Neural crest cell (in vitro differentiated cells): ENCODE measurements at regions not wholly inside any gene's neighbourhood (a gene's known extent, or its start where the extent isn't known, plus 50 kb on each side); places are given as distances from the start of the nearest gene placed in this dataset.

Source experiments
- DNase-seq: peaks from one replicate; pipeline ENCODE4 v3.0.0; 2021; ENCODE audit warnings: low read depth, mixed read lengths, low spot score
- H3K27ac Mint-ChIP-seq: one replicate; pipeline ENCODE4 v1.8.0; 2021; ENCODE audit warnings: mild to moderate bottlenecking, mixed read lengths; ENCODE audit not compliant: unreplicated experiment
- H3K27me3 Mint-ChIP-seq: 2 replicates; pipeline ENCODE4 v1.8.0; 2021; ENCODE audit warnings: low read depth, mild to moderate bottlenecking, mixed read lengths
- H3K36me3 Mint-ChIP-seq: 2 replicates; pipeline ENCODE4 v1.8.0; 2021; ENCODE audit warnings: low read depth, mild to moderate bottlenecking, mixed read lengths
- H3K4me1 Mint-ChIP-seq: 2 replicates; pipeline ENCODE4 v1.8.0; 2021; ENCODE audit warnings: mixed read lengths
- H3K4me3 Mint-ChIP-seq: one replicate; pipeline ENCODE4 v1.8.0; 2021; ENCODE audit warnings: mild to moderate bottlenecking, mixed read lengths
- H3K9me3 Mint-ChIP-seq: 2 replicates; pipeline ENCODE4 v1.8.0; 2021; ENCODE audit warnings: mixed read lengths
- CTCF ChIP-seq: fragments of 200-600 bp; sonication (generic); conservative IDR thresholded peaks from 2 replicates; pipeline ENCODE4 v1.5.0; 2021; ENCODE audit warnings: antibody characterized with exemption, mild to moderate bottlenecking

DNA sequence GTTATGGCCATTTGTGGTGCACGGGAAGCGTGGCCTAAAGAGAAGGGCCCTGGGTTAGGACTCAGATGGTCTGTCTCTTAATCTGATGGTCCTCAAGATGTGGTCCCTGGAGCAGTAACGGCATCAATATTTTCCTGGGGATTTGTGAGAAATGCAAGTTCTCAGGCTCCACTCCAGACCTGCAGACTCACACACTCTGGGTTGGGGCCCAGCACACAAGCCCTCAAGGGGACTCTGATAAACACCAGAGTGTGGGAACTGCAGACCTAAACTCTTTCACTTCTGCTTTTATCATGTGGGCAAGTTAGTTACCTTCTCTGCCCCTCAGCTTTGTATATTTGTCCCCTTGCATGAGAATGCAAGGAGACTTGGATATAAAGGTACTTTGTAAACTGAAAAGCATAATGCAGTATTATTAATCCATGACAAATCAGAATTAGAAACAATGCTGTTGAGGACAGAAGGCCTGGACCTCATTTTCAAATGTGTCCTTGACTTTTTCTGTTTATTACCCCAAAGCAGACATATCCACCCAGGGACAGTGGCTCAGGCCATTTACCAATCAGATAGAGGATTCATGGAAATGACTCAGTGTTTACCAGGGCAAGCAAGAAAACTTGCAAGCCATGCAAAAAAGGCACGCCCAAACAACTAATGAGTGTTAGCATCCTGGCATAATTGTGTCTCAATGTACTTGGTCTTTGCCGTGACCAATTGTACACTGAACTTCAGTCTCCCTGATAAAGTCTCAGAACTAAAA is 157.0 kb downstream of the ASCL1 start:
- H3K4me1 Mint-ChIP-seq, result no peaks in the 10 kb centered on the region
- no peak overlapping the region for H3K4me3 Mint-ChIP-seq
- no peak overlapping the region for H3K27ac Mint-ChIP-seq
- no peaks in the 10 kb centered on the region for H3K9me3 Mint-ChIP-seq
- DNase-seq, result no peak
- H3K36me3 Mint-ChIP-seq, result no peaks in the 10 kb centered on the region
- no peaks in the 10 kb centered on the region for H3K27me3 Mint-ChIP-seq
- no peak for TF ChIP-seq CTCF

- Mint-ChIP-seq H3K9me3 (peaks cover 9% of the 10 kb centered on the region), H3K27ac (no peak overlapping the region)
Observed at GRCh38 chr12:103128862-103129501, 171.5 kb downstream of the ASCL1 start.

DNA sequence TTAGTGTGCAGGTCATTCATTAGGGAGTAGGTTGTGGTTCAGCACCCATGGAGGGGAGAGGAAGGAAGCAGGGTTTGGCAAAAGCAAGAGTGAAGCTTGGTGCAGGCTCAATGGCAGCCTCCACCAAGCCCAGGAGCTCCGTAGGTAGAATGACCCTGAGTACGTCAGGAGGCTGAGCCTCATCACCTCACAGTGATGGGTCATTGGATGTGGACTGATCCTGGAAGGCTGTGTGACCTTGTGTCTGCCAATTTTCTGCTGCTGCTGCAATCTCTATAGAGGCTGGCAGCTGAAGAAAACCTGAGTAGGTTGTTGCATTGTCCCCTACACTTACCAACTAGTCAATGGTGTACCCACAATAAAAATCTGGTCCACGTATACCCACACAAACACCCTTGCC is 173.1 kb downstream of the ASCL1 start:
- no peaks in the 10 kb centered on the region for H3K27me3 Mint-ChIP-seq
- no peak overlapping the region for H3K27ac Mint-ChIP-seq
- H3K4me3 Mint-ChIP-seq, result no peak overlapping the region
- DNase-seq, result no peak
- peaks cover 5% of the 10 kb centered on the region for H3K36me3 Mint-ChIP-seq
- H3K9me3 Mint-ChIP-seq, result peaks cover 11% of the 10 kb centered on the region
- no peaks in the 10 kb centered on the region for H3K4me1 Mint-ChIP-seq
- TF ChIP-seq CTCF, result no peak

More at GRCh38 chr12:103128862-103129501, 171.5 kb downstream of the ASCL1 start:
- Mint-ChIP-seq H3K27me3 (no peaks in the 10 kb centered on the region), H3K4me1 (no peaks in the 10 kb centered on the region), H3K4me3 (no peak overlapping the region), H3K36me3 (peaks cover 5% of the 10 kb centered on the region)
- DNase-seq, result no peak
- TF ChIP-seq CTCF, result no peak

GRCh38 chr12:103138538-103138937 is 181.1 kb downstream of the ASCL1 start:
- H3K4me3 Mint-ChIP-seq, result no peak overlapping the region
- no peak for DNase-seq
- H3K27me3 Mint-ChIP-seq, result no peaks in the 10 kb centered on the region
- TF ChIP-seq CTCF, result no peak
- peaks cover 23% of the 10 kb centered on the region for H3K4me1 Mint-ChIP-seq
- H3K36me3 Mint-ChIP-seq, result peaks cover 2% of the 10 kb centered on the region
- H3K27ac Mint-ChIP-seq, result no peak overlapping the region
- peaks cover 8% of the 10 kb centered on the region for H3K9me3 Mint-ChIP-seq

- Mint-ChIP-seq H3K9me3 (peaks cover 5% of the 10 kb centered on the region), H3K27ac (no peak overlapping the region), H3K4me3 (no peak overlapping the region), H3K36me3 (no peaks in the 10 kb centered on the region), H3K4me1 (peaks cover 23% of the 10 kb centered on the region), H3K27me3 (no peaks in the 10 kb centered on the region)
- DNase-seq, result no peak
- no peak for TF ChIP-seq CTCF
Observed at GRCh38 chr12:103139876-103140275, 182.4 kb downstream of the ASCL1 start.
